ENCODE measurements at regions not wholly inside any gene's neighbourhood (a gene's known extent, or its start where the extent isn't known, plus 50 kb on each side); places are given as distances from the start of the nearest gene placed in this dataset.

GRCh38 chr2:59223742-59224141, 982.6 kb upstream of the FANCL start:
- Histone ChIP-seq H3K4me2 (ENCODE audit: low read length) (no peak overlapping the region), H3K79me2 (replicated peaks; ENCODE audit: insufficient read depth, low read length) (no peaks in the 10 kb centered on the region), H4K20me1 (ENCODE audit: insufficient read depth) (no peaks in the 10 kb centered on the region), H3K27me3 (ENCODE audit: insufficient read depth, low read depth, low read length) (no peaks in the 10 kb centered on the region), H3K9ac (ENCODE audit: low read length) (no peak overlapping the region), H3K36me3 (ENCODE audit: insufficient read depth, low read length) (no peaks in the 10 kb centered on the region), H3F3A (ENCODE audit: insufficient read depth, low read length, poor library complexity, severe bottlenecking) (no peaks in the 10 kb centered on the region), H3K9me2 (ENCODE audit: insufficient read depth, low read length) (no peaks in the 10 kb centered on the region), H3K4me3 (ENCODE audit: low read length) (no peak overlapping the region), H3K9me3 (ENCODE audit: low read length) (no peaks in the 10 kb centered on the region), H2AFZ (ENCODE audit: low read depth, low read length) (no peak overlapping the region), H3K27ac (ENCODE audit: low read length) (no peak overlapping the region)
- no peak for TF ChIP-seq EP300 (conservative IDR thresholded peaks at IDR 0.05; ENCODE audit: poor library complexity, severe bottlenecking)
- TF ChIP-seq POLR2AphosphoS5 (IDR thresholded peaks at IDR 0.05): no peak
- TF ChIP-seq SMC3 (conservative IDR thresholded peaks at IDR 0.05; ENCODE audit: poor library complexity): no peak
- TF ChIP-seq MXI1 (conservative IDR thresholded peaks at IDR 0.05; ENCODE audit: poor library complexity, severe bottlenecking): no peak
- no peak for TF ChIP-seq TAF1 (IDR thresholded peaks at IDR 0.05; ENCODE audit: low read depth)

- H3K27ac ChIP-seq (ENCODE audit: low read length): peak overlapping the region; percentile 84
- TF ChIP-seq TAF1 (IDR thresholded peaks at IDR 0.05; ENCODE audit: low read depth) (no peak), EP300 (conservative IDR thresholded peaks at IDR 0.05; ENCODE audit: poor library complexity, severe bottlenecking) (peak; percentile 98), POLR2AphosphoS5 (IDR thresholded peaks at IDR 0.05) (peak; percentile 97), REST (IDR thresholded peaks at IDR 0.05; ENCODE audit: borderline replicate concordance) (peak; percentile 91), MXI1 (conservative IDR thresholded peaks at IDR 0.05; ENCODE audit: poor library complexity, severe bottlenecking) (no peak), RAD21 (conservative IDR thresholded peaks at IDR 0.05) (peak; percentile 48), EZH2 (IDR thresholded peaks at IDR 0.05; ENCODE audit: borderline replicate concordance, insufficient read depth, low read length, poor library complexity, severe bottlenecking) (no peak), SMC3 (conservative IDR thresholded peaks at IDR 0.05; ENCODE audit: poor library complexity) (peak; percentile 54), CTCF (IDR thresholded peaks at IDR 0.05; ENCODE audit: poor library complexity, severe bottlenecking) (no peak)
- H3K4me2 ChIP-seq (ENCODE audit: low read length): peak overlapping the region; percentile 32
- H3K9ac ChIP-seq (ENCODE audit: low read length): peak overlapping the region; percentile 32
- no peaks in the 10 kb centered on the region for H3K27me3 ChIP-seq (ENCODE audit: insufficient read depth, low read depth, low read length)
- no peaks in the 10 kb centered on the region for H4K20me1 ChIP-seq (ENCODE audit: insufficient read depth)
- no peaks in the 10 kb centered on the region for H3K36me3 ChIP-seq (ENCODE audit: insufficient read depth, low read length)
- no peaks in the 10 kb centered on the region for H3F3A ChIP-seq (ENCODE audit: insufficient read depth, low read length, poor library complexity, severe bottlenecking)
- H3K9me2 ChIP-seq (ENCODE audit: insufficient read depth, low read length): no peaks in the 10 kb centered on the region
- no peaks in the 10 kb centered on the region for H3K79me2 ChIP-seq (replicated peaks; ENCODE audit: insufficient read depth, low read length)
- H3K9me3 ChIP-seq (ENCODE audit: low read length): no peaks in the 10 kb centered on the region
- no peak overlapping the region for H2AFZ ChIP-seq (ENCODE audit: low read depth, low read length)
- peak overlapping the region; percentile 47 for H3K4me3 ChIP-seq (ENCODE audit: low read length)
Observed at GRCh38 chr2:59217360-59217759, 976.2 kb upstream of the FANCL start.
